HFF-Myc (cell line): ENCODE measurements at regions not wholly inside any gene's neighbourhood (a gene's known extent, or its start where the extent isn't known, plus 50 kb on each side); places are given as distances from the start of the nearest gene placed in this dataset.

Experiments
- DNase-seq: peaks from one replicate; pipeline ENCODE4 v3.0.0-alpha.2; 2011; ENCODE audit warnings: low read depth; ENCODE audit errors: extremely low read depth
- H3K4me3 ChIP-seq: replicated peaks from 2 replicates; pipeline ENCODE4 v1.5.1; 2011; ENCODE audit warnings: low read depth, mild to moderate bottlenecking, control low read depth, low read length
- TF ChIP-seq, protein P1 (sequence below): IDR thresholded peaks from 2 replicates; pipeline ENCODE4 v1.5.1; 2012; ENCODE audit warnings: mild to moderate bottlenecking, low read depth, low read length, control low read depth; ENCODE audit errors: missing control alignments

- H3K4me3 ChIP-seq: no peak overlapping the region
- TF ChIP-seq, protein P1, sequence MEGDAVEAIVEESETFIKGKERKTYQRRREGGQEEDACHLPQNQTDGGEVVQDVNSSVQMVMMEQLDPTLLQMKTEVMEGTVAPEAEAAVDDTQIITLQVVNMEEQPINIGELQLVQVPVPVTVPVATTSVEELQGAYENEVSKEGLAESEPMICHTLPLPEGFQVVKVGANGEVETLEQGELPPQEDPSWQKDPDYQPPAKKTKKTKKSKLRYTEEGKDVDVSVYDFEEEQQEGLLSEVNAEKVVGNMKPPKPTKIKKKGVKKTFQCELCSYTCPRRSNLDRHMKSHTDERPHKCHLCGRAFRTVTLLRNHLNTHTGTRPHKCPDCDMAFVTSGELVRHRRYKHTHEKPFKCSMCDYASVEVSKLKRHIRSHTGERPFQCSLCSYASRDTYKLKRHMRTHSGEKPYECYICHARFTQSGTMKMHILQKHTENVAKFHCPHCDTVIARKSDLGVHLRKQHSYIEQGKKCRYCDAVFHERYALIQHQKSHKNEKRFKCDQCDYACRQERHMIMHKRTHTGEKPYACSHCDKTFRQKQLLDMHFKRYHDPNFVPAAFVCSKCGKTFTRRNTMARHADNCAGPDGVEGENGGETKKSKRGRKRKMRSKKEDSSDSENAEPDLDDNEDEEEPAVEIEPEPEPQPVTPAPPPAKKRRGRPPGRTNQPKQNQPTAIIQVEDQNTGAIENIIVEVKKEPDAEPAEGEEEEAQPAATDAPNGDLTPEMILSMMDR: no peak
- no peak for DNase-seq
Measured at GRCh38 chr15:98390946-98391530, 257.3 kb upstream of the IGF1R start.

DNA sequence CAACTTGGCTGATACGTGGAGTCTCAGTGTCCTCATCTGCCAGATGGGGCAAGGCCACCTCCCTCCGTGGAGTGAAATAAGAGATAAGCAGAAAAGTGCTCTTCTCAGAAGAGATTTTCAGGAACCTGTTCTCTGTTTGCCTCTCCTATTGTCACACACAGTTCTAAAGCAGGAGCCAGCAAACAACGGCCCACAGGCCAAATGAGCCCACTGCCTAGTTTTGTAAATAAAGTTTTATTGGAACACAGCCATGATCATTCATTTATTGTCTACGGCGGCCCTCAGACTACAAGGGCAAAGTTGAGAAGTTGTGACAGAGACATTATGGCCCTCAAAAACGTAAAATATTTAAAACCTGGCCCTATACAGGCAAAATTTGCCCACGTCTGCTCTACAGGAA, 256.8 kb upstream of the IGF1R start:
- H3K4me3 ChIP-seq: no peak overlapping the region
- TF ChIP-seq, protein P1: no peak
- no peak for DNase-seq

DNA sequence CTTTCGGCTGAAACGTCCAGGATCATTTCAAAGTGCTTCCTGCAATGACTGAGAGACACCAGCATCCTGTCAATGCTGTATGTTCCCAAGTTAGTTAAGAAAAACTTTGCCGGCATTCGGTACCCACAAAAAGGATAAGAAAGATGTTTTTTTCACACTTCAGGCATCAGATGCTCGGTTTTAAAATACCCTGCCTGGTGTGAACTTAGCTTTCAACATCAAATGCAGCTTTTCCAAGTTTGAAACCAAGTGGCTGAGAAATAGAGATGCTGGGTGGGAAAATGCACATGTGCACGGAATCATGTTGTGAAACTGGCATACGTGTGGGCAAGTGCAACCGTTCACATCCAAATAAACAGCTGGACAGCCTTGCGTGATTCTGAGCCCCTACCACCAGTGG, 254.9 kb upstream of the IGF1R start:
- H3K4me3 ChIP-seq: no peak overlapping the region
- DNase-seq: no peak
- TF ChIP-seq, protein P1: no peak

GRCh38 chr15:98394546-98394945, 253.8 kb upstream of the IGF1R start:
- TF ChIP-seq, protein P1: no peak
- no peak for DNase-seq
- no peak overlapping the region for H3K4me3 ChIP-seq

GRCh38 chr15:98395974-98396610, 252.2 kb upstream of the IGF1R start:
- TF ChIP-seq, protein P1: no peak
- H3K4me3 ChIP-seq: no peak overlapping the region
- no peak for DNase-seq

GRCh38 chr15:98397419-98397818, 250.9 kb upstream of the IGF1R start:
- TF ChIP-seq, protein P1: no peak
- DNase-seq: no peak
- no peak overlapping the region for H3K4me3 ChIP-seq

DNA sequence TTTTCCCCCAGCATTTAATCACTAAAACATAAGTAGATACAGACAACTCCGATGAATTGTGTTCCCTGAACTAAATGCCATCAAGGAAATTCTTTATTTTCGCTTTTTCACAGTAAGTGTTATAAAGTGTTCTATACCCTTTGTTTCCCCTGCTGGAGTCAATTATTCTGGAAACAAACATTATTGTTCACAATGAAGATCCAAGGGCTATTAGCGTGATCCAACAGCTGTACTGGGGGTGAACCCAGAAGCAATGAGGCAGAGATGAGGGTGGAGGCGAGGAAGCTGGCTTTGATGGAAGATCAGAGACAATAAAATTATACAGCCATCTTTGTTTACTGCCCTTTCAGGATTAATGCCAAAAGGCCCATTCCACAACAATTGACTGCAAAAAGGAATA, 250.3 kb upstream of the IGF1R start:
- TF ChIP-seq, protein P1: no peak
- no peak for DNase-seq
- H3K4me3 ChIP-seq: no peak overlapping the region
